Spinal cord (tissue), 9 donors: ENCODE measurements at regions not wholly inside any gene's neighbourhood (a gene's known extent, or its start where the extent isn't known, plus 50 kb on each side); places are given as distances from the start of the nearest gene placed in this dataset.
"Not testable (repeated sequence)": the region's sequence is repeated elsewhere in the genome, so short reads cannot be mapped to it uniquely, and the experiment has no call there.

Source experiments
- DNase-seq, 6 donors: peaks; one replicate each; pipeline versions ENCODE4 v3.0.0 to v3.0.0-alpha.2; 2013 to 2015; ENCODE audit warnings: low spot score in 6 of 6, low read depth in 4 of 6
- H3K27ac ChIP-seq: one replicate; pipeline ENCODE4 v1.5.1; 2013; ENCODE audit warnings: low read depth, low read length, control low read depth
- H3K27me3 ChIP-seq: one replicate; pipeline ENCODE4 v1.6.1; 2013; ENCODE audit warnings: low read length; ENCODE audit not compliant: control insufficient read depth, insufficient read depth
- H3K36me3 ChIP-seq: one replicate; pipeline ENCODE4 v1.6.1; 2013; ENCODE audit warnings: low read length; ENCODE audit not compliant: control insufficient read depth, insufficient read depth
- H3K4me1 ChIP-seq: one replicate; pipeline ENCODE4 v1.6.1; 2013; ENCODE audit warnings: low read length; ENCODE audit not compliant: control insufficient read depth, insufficient read depth
- H3K4me3 ChIP-seq: one replicate; pipeline ENCODE4 v1.5.1; 2013; ENCODE audit warnings: low read depth, low read length, control low read depth
- H3K9me3 ChIP-seq: one replicate; pipeline ENCODE4 v1.6.1; 2013; ENCODE audit warnings: low read length; ENCODE audit not compliant: control insufficient read depth, insufficient read depth
- WGBS: methylation state at CpG from one replicate; pipeline ENCODE4 v1.1.5; 2013; ENCODE audit warnings: missing lambda C conversion rate; ENCODE audit not compliant: insufficient coverage; 5-methylcytosine and 5-hydroxymethylcytosine counted together
- donor health status: healthy.

GRCh38 chr2:35857498-35857897, 498.1 kb upstream of the CRIM1 start:
- Histone ChIP-seq H3K27ac (no peak overlapping the region), H3K4me1 (no peaks in the 10 kb centered on the region), H3K9me3 (no peaks in the 10 kb centered on the region), H3K27me3 (no peaks in the 10 kb centered on the region), H3K4me3 (no peak overlapping the region), H3K36me3 (no peaks in the 10 kb centered on the region)
- DNase-seq = peak in 2 of 6 donors; percentile 1 to 40
- 31% methylated on average over 3 of the region's 3 CpGs for WGBS

GRCh38 chr2:35831385-35831784, 524.2 kb upstream of the CRIM1 start:
- no peak overlapping the region for H3K27ac ChIP-seq
- no peaks in the 10 kb centered on the region for H3K9me3 ChIP-seq
- H3K4me3 ChIP-seq = no peak overlapping the region
- no peaks in the 10 kb centered on the region for H3K27me3 ChIP-seq
- H3K36me3 ChIP-seq = no peaks in the 10 kb centered on the region
- no peak for DNase-seq
- H3K4me1 ChIP-seq = no peaks in the 10 kb centered on the region

- DNase-seq = no peak
- Histone ChIP-seq H3K27ac (no peak overlapping the region), H3K4me1 (no peaks in the 10 kb centered on the region), H3K4me3 (no peak overlapping the region), H3K9me3 (no peaks in the 10 kb centered on the region), H3K27me3 (no peaks in the 10 kb centered on the region), H3K36me3 (no peaks in the 10 kb centered on the region)
- 88% methylated on average over 1 of the region's 1 CpG for WGBS
Observed at GRCh38 chr2:35830833-35831232, 524.7 kb upstream of the CRIM1 start.

- Histone ChIP-seq H3K9me3 (no peaks in the 10 kb centered on the region), H3K4me1 (no peaks in the 10 kb centered on the region), H3K27me3 (no peaks in the 10 kb centered on the region), H3K27ac (no peak overlapping the region), H3K36me3 (no peaks in the 10 kb centered on the region), H3K4me3 (no peak overlapping the region)
- no peak for DNase-seq
- 100% methylated on average over 3 of the region's 5 CpGs for WGBS
Observed at GRCh38 chr2:35827086-35827485, 528.5 kb upstream of the CRIM1 start.

- H3K4me3 ChIP-seq = no peak overlapping the region
- no peaks in the 10 kb centered on the region for H3K36me3 ChIP-seq
- H3K9me3 ChIP-seq = no peaks in the 10 kb centered on the region
- H3K4me1 ChIP-seq = no peaks in the 10 kb centered on the region
- no peak for DNase-seq
- H3K27me3 ChIP-seq = no peaks in the 10 kb centered on the region
- H3K27ac ChIP-seq = no peak overlapping the region
- 20% methylated on average over 3 of the region's 3 CpGs for WGBS
Observed at GRCh38 chr2:35822716-35823115, 532.9 kb upstream of the CRIM1 start.

GRCh38 chr2:35821675-35822074, 533.9 kb upstream of the CRIM1 start:
- Histone ChIP-seq H3K27me3 (no peaks in the 10 kb centered on the region), H3K36me3 (no peaks in the 10 kb centered on the region), H3K27ac (no peak overlapping the region), H3K9me3 (no peaks in the 10 kb centered on the region), H3K4me3 (no peak overlapping the region), H3K4me1 (no peaks in the 10 kb centered on the region)
- no peak for DNase-seq
- 41% methylated on average over 2 of the region's 2 CpGs for WGBS

GRCh38 chr2:35820391-35820790, 535.2 kb upstream of the CRIM1 start:
- DNase-seq = no peak
- H3K27me3 ChIP-seq = no peaks in the 10 kb centered on the region
- no peaks in the 10 kb centered on the region for H3K4me1 ChIP-seq
- 100% methylated on average over 1 of the region's 2 CpGs for WGBS
- no peaks in the 10 kb centered on the region for H3K36me3 ChIP-seq
- no peak overlapping the region for H3K4me3 ChIP-seq
- H3K27ac ChIP-seq = no peak overlapping the region
- no peaks in the 10 kb centered on the region for H3K9me3 ChIP-seq

- no peak overlapping the region for H3K27ac ChIP-seq
- WGBS = 80% methylated on average over 1 of the region's 2 CpGs
- H3K4me3 ChIP-seq = no peak overlapping the region
- H3K36me3 ChIP-seq = no peaks in the 10 kb centered on the region
- DNase-seq = no peak
- H3K9me3 ChIP-seq = no peaks in the 10 kb centered on the region
- no peaks in the 10 kb centered on the region for H3K27me3 ChIP-seq
- no peaks in the 10 kb centered on the region for H3K4me1 ChIP-seq
Observed at GRCh38 chr2:35819033-35819432, 536.5 kb upstream of the CRIM1 start.

GRCh38 chr2:35818359-35818758, 537.2 kb upstream of the CRIM1 start:
- not testable (repeated sequence) for H3K9me3 ChIP-seq, DNase-seq, H3K27ac ChIP-seq, H3K27me3 ChIP-seq, H3K4me1 ChIP-seq, H3K4me3 ChIP-seq, H3K36me3 ChIP-seq
- WGBS = 67% methylated on average over 1 of the region's 2 CpGs

- not testable (repeated sequence) for H3K27ac ChIP-seq, H3K4me1 ChIP-seq, H3K4me3 ChIP-seq, H3K27me3 ChIP-seq, H3K9me3 ChIP-seq, DNase-seq, H3K36me3 ChIP-seq
- WGBS = 41% methylated on average over 5 of the region's 7 CpGs
Observed at GRCh38 chr2:35814597-35814996, 541.0 kb upstream of the CRIM1 start.
